WTC11 (cell line): ENCODE measurements at regions not wholly inside any gene's neighbourhood (a gene's known extent, or its start where the extent isn't known, plus 50 kb on each side); places are given as distances from the start of the nearest gene placed in this dataset.

Experiments
- ATAC-seq: fragments of 200-7000 bp; cut with Tn5 transposase; 2 replicates; pipeline ENCODE4 v1.10.0; 2021; ENCODE audit warnings: mild to moderate bottlenecking, moderate library complexity
- CTCF ChIA-PET: fragments of 300-600 bp; sonication (Branson Sonifier 250); formaldehyde crosslinking; loops from one replicate; lab custom pipeline; 2021; ENCODE audit warnings: antibody characterized with exemption; lab: Charles Lee
- POLR2A ChIA-PET: fragments of 350-600 bp; sonication (Branson Sonifier 250); formaldehyde crosslinking; loops from one replicate; lab custom pipeline; 2021; ENCODE audit warnings: antibody characterized with exemption; lab: Charles Lee
- DNase-seq: peaks from one replicate; pipeline ENCODE4 v3.0.0; 2021; ENCODE audit warnings: low spot score
- H3K27ac Mint-ChIP-seq: 2 replicates; pipeline ENCODE4 v1.8.0; 2021; ENCODE audit warnings: mixed read lengths
- H3K27me3 Mint-ChIP-seq: 2 replicates; pipeline ENCODE4 v1.8.0; 2021; ENCODE audit warnings: low read depth, mild to moderate bottlenecking, moderate library complexity, mixed read lengths
- H3K36me3 Mint-ChIP-seq: 2 replicates; pipeline ENCODE4 v1.8.0; 2021; ENCODE audit warnings: mixed read lengths
- H3K4me1 Mint-ChIP-seq: 2 replicates; pipeline ENCODE4 v1.8.0; 2022; ENCODE audit warnings: mixed read lengths
- H3K4me3 Mint-ChIP-seq: 2 replicates; pipeline ENCODE4 v1.8.0; 2021; ENCODE audit warnings: mild to moderate bottlenecking, moderate library complexity, mixed read lengths
- H3K9me3 Mint-ChIP-seq: 2 replicates; pipeline ENCODE4 v1.8.0; 2021; ENCODE audit warnings: mixed read lengths
- ATF2 ChIP-seq: sonication (generic); formaldehyde crosslinking; IDR thresholded peaks from 2 replicates; pipeline ENCODE4 v1.8.1; 2022; ENCODE audit warnings: low read depth, missing genetic modification reagents, borderline replicate concordance
- ELF4 ChIP-seq: sonication (generic); formaldehyde crosslinking; IDR thresholded peaks from 2 replicates; pipeline ENCODE4 v1.8.1; 2022; ENCODE audit warnings: low read depth, mild to moderate bottlenecking, moderate library complexity, missing genetic modification reagents
- ERG ChIP-seq: fragments of 250-450 bp; sonication (Bioruptor Pico); IDR thresholded peaks from 2 replicates; pipeline ENCODE4 v1.8.0; 2021; ENCODE audit warnings: mild to moderate bottlenecking
- MXD4 ChIP-seq: fragments of 250-450 bp; sonication (Bioruptor Pico); IDR thresholded peaks from 2 replicates; pipeline ENCODE4 v1.8.0; 2021; ENCODE audit warnings: mild to moderate bottlenecking, moderate library complexity, borderline replicate concordance
- NR3C1 ChIP-seq: sonication (generic); formaldehyde crosslinking; conservative IDR thresholded peaks from 2 replicates; pipeline ENCODE4 v1.8.1; 2023; ENCODE audit warnings: low read depth, mild to moderate bottlenecking, missing genetic modification reagents
- OVOL2 ChIP-seq: fragments of 250-450 bp; sonication (Bioruptor Pico); IDR thresholded peaks from 2 replicates; pipeline ENCODE4 v1.9.0; 2021; ENCODE audit warnings: mild to moderate bottlenecking, borderline replicate concordance
- RORB ChIP-seq: fragments of 250-450 bp; sonication (Bioruptor Pico); IDR thresholded peaks from 2 replicates; pipeline ENCODE4 v1.9.0; 2021; ENCODE audit warnings: mild to moderate bottlenecking
- SOX15 ChIP-seq: fragments of 250-450 bp; sonication (Bioruptor Pico); IDR thresholded peaks from 2 replicates; pipeline ENCODE4 v1.9.0; 2021; ENCODE audit warnings: mild to moderate bottlenecking
- ZBTB43 ChIP-seq: sonication (generic); formaldehyde crosslinking; IDR thresholded peaks from 2 replicates; pipeline ENCODE4 v1.8.1; 2023; ENCODE audit warnings: mild to moderate bottlenecking, missing genetic modification reagents
- ZNF263 ChIP-seq: sonication (generic); formaldehyde crosslinking; IDR thresholded peaks from 2 replicates; pipeline ENCODE4 v1.8.1; 2022; ENCODE audit warnings: low read depth, mild to moderate bottlenecking, moderate library complexity, missing genetic modification reagents
- ZNF532 ChIP-seq: fragments of 250-450 bp; sonication (Bioruptor Pico); IDR thresholded peaks from 2 replicates; pipeline ENCODE4 v1.9.0; 2021; ENCODE audit warnings: mild to moderate bottlenecking, borderline replicate concordance
- ZNF671 ChIP-seq: fragments of 250-450 bp; sonication (Bioruptor Pico); IDR thresholded peaks from 2 replicates; pipeline ENCODE4 v1.8.0; 2021; ENCODE audit warnings: mild to moderate bottlenecking
- ZSCAN18 ChIP-seq: fragments of 250-450 bp; sonication (Bioruptor Pico); IDR thresholded peaks from 2 replicates; pipeline ENCODE4 v2.1.2; 2022; ENCODE audit warnings: mild to moderate bottlenecking, moderate library complexity

- POLR2A ChIA-PET, result no interaction called here
- no peak overlapping the region for H3K27ac Mint-ChIP-seq
These were observed 269.8 kb upstream of the HDAC4 start for GRCh38 chr2:239670463-239671120.

GRCh38 chr2:239669899-239670460 is 269.2 kb upstream of the HDAC4 start:
- POLR2A ChIA-PET, result no interaction called here
- Mint-ChIP-seq H3K27ac (no peak overlapping the region), H3K4me3 (no peak overlapping the region), H3K4me1 (no peaks in the 10 kb centered on the region), H3K9me3 (peaks cover under 1% of the 10 kb centered on the region)
- CTCF ChIA-PET, result interaction anchor here (1.0 kb wide), 1 partner anchor 212 kb away, joined by 3 read pairs; no protein-coding TSS in a partner anchor
- no peak for DNase-seq
- TF ChIP-seq ZBTB43 (no peak), ERG (CRISPR knock-in tag) (no peak), SOX15 (no peak), NR3C1 (CRISPR knock-in tag) (no peak), ZSCAN18 (CRISPR knock-in tag) (no peak), ZNF532 (CRISPR knock-in tag) (no peak), ZNF263 (no peak)
- TF ChIP-seq, all 79 proteins: peak for 0
- Mint-ChIP-seq H3K36me3 (no peaks in the 10 kb centered on the region), H3K27me3 (no peaks in the 10 kb centered on the region)
- ATAC-seq, result no peak

More at GRCh38 chr2:239670463-239671120, 269.8 kb upstream of the HDAC4 start:
- H3K4me3 Mint-ChIP-seq, result no peak overlapping the region
- H3K4me1 Mint-ChIP-seq, result no peaks in the 10 kb centered on the region
- CTCF ChIA-PET, result no interaction called here
- H3K36me3 Mint-ChIP-seq, result no peaks in the 10 kb centered on the region
- TF ChIP-seq ELF4 (CRISPR knock-in tag) (no peak), RORB (CRISPR knock-in tag) (no peak), MXD4 (CRISPR knock-in tag) (no peak), ATF2 (CRISPR knock-in tag) (no peak), OVOL2 (no peak), ZNF671 (CRISPR knock-in tag) (no peak)
- H3K9me3 Mint-ChIP-seq, result no peaks in the 10 kb centered on the region
- H3K27me3 Mint-ChIP-seq, result no peaks in the 10 kb centered on the region
- DNase-seq, result no peak
- ATAC-seq, result no peak
